ENCODE measurements at regions not wholly inside any gene's neighbourhood (a gene's known extent, or its start where the extent isn't known, plus 50 kb on each side); places are given as distances from the start of the nearest gene placed in this dataset.

DNA sequence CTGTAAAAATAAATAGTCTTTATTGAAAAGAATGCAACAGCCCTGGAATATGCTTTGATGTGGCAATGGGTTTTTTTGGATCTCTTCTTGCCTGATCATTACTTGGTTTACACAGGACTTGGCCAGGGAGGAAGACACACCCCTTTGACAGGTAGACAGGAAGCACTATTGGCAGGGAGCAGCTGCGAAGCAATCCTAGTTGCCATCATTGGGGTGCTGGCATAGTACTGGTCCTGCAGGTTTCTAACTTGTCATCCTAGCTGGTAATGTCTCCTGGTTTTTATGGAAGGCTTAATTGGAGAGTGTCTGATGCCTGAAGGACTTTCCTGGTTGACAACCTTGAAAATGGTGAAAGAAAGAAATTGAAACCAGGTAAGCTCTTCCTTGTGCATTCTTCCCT, 71.2 kb upstream of the CCN6 start:
- H3K9me3 ChIP-seq (ENCODE audit: low read length), result no peaks in the 10 kb centered on the region
- no peaks in the 10 kb centered on the region for H3K27me3 ChIP-seq (ENCODE audit: insufficient read depth, low read depth, low read length)
- H3K79me2 ChIP-seq (replicated peaks; ENCODE audit: insufficient read depth, low read length), result no peaks in the 10 kb centered on the region
- H3K9me2 ChIP-seq (ENCODE audit: insufficient read depth, low read length), result no peaks in the 10 kb centered on the region
- H3F3A ChIP-seq (ENCODE audit: insufficient read depth, low read length, poor library complexity, severe bottlenecking), result no peaks in the 10 kb centered on the region
- no peak overlapping the region for H3K4me2 ChIP-seq (ENCODE audit: low read length)
- no peak overlapping the region for H3K9ac ChIP-seq (ENCODE audit: low read length)
- no peaks in the 10 kb centered on the region for H3K36me3 ChIP-seq (ENCODE audit: insufficient read depth, low read length)
- no peak for TF ChIP-seq POLR2AphosphoS5 (IDR thresholded peaks at IDR 0.05)
- H2AFZ ChIP-seq (ENCODE audit: low read depth, low read length), result no peak overlapping the region
- no peaks in the 10 kb centered on the region for H4K20me1 ChIP-seq (ENCODE audit: insufficient read depth)
- no peak overlapping the region for H3K4me3 ChIP-seq (ENCODE audit: low read length)
- H3K27ac ChIP-seq (ENCODE audit: low read length), result no peak overlapping the region

DNA sequence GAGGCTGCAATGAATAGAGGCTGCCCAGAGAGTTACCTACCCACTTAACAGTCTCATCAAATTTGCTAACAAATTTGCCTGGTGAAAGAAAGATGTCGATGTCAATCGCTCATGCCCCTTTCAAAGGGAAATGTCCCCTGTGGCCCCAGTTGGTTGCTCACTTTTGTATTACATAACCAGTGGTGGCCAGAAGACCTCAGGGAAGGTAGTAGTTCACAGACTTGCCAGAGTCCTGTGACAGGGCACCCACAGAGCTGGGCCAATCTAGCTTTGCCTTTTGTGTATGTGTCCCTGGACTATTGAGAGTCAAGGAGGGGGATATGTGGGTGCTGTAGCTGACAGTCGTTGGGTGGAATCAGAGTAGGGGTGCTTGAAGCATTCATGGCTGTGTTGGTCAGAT, 70.7 kb upstream of the CCN6 start:
- Histone ChIP-seq H3K79me2 (replicated peaks; ENCODE audit: insufficient read depth, low read length) (no peaks in the 10 kb centered on the region), H3K36me3 (ENCODE audit: insufficient read depth, low read length) (no peaks in the 10 kb centered on the region), H3K9me3 (ENCODE audit: low read length) (no peaks in the 10 kb centered on the region), H3K27me3 (ENCODE audit: insufficient read depth, low read depth, low read length) (no peaks in the 10 kb centered on the region), H3F3A (ENCODE audit: insufficient read depth, low read length, poor library complexity, severe bottlenecking) (no peaks in the 10 kb centered on the region), H3K27ac (ENCODE audit: low read length) (no peak overlapping the region), H3K9ac (ENCODE audit: low read length) (no peak overlapping the region), H3K4me3 (ENCODE audit: low read length) (no peak overlapping the region), H2AFZ (ENCODE audit: low read depth, low read length) (no peak overlapping the region), H3K9me2 (ENCODE audit: insufficient read depth, low read length) (no peaks in the 10 kb centered on the region), H3K4me2 (ENCODE audit: low read length) (no peak overlapping the region), H4K20me1 (ENCODE audit: insufficient read depth) (no peaks in the 10 kb centered on the region)
- no peak for TF ChIP-seq EZH2 (IDR thresholded peaks at IDR 0.05; ENCODE audit: borderline replicate concordance, insufficient read depth, low read length, poor library complexity, severe bottlenecking)
- TF ChIP-seq POLR2AphosphoS5 (IDR thresholded peaks at IDR 0.05), result no peak
- TF ChIP-seq MXI1 (conservative IDR thresholded peaks at IDR 0.05; ENCODE audit: poor library complexity, severe bottlenecking), result no peak
- TF ChIP-seq, protein P1, sequence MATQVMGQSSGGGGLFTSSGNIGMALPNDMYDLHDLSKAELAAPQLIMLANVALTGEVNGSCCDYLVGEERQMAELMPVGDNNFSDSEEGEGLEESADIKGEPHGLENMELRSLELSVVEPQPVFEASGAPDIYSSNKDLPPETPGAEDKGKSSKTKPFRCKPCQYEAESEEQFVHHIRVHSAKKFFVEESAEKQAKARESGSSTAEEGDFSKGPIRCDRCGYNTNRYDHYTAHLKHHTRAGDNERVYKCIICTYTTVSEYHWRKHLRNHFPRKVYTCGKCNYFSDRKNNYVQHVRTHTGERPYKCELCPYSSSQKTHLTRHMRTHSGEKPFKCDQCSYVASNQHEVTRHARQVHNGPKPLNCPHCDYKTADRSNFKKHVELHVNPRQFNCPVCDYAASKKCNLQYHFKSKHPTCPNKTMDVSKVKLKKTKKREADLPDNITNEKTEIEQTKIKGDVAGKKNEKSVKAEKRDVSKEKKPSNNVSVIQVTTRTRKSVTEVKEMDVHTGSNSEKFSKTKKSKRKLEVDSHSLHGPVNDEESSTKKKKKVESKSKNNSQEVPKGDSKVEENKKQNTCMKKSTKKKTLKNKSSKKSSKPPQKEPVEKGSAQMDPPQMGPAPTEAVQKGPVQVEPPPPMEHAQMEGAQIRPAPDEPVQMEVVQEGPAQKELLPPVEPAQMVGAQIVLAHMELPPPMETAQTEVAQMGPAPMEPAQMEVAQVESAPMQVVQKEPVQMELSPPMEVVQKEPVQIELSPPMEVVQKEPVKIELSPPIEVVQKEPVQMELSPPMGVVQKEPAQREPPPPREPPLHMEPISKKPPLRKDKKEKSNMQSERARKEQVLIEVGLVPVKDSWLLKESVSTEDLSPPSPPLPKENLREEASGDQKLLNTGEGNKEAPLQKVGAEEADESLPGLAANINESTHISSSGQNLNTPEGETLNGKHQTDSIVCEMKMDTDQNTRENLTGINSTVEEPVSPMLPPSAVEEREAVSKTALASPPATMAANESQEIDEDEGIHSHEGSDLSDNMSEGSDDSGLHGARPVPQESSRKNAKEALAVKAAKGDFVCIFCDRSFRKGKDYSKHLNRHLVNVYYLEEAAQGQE (IDR thresholded peaks at IDR 0.05; ENCODE audit: borderline replicate concordance), result no peak
- no peak for TF ChIP-seq RAD21 (conservative IDR thresholded peaks at IDR 0.05)
- TF ChIP-seq TAF1 (IDR thresholded peaks at IDR 0.05; ENCODE audit: low read depth), result no peak
- TF ChIP-seq, protein P2, sequence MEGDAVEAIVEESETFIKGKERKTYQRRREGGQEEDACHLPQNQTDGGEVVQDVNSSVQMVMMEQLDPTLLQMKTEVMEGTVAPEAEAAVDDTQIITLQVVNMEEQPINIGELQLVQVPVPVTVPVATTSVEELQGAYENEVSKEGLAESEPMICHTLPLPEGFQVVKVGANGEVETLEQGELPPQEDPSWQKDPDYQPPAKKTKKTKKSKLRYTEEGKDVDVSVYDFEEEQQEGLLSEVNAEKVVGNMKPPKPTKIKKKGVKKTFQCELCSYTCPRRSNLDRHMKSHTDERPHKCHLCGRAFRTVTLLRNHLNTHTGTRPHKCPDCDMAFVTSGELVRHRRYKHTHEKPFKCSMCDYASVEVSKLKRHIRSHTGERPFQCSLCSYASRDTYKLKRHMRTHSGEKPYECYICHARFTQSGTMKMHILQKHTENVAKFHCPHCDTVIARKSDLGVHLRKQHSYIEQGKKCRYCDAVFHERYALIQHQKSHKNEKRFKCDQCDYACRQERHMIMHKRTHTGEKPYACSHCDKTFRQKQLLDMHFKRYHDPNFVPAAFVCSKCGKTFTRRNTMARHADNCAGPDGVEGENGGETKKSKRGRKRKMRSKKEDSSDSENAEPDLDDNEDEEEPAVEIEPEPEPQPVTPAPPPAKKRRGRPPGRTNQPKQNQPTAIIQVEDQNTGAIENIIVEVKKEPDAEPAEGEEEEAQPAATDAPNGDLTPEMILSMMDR (IDR thresholded peaks at IDR 0.05; ENCODE audit: poor library complexity, severe bottlenecking), result no peak

DNA sequence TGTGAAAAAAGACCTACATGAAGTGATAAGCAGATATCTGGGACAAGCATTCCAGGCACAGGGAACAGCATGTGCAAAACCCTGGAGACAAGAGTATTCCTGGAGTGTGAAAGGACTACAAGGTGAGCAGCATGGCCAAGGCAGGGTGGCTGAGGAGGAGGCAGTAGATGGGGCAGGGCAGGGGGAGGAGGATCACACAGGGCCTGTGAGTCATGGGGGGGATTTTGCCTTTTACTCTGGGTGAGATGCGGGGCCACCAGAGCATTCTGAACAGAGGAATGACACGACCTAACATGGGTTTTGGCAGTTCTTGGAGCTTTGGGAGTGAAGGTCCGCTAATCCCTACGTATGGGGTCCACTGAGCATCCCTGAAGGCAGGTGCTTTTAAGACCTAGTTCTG, 69.8 kb upstream of the CCN6 start:
- H3K4me2 ChIP-seq (ENCODE audit: low read length), result no peak overlapping the region

More for the DNA sequence above, 69.8 kb upstream of the CCN6 start:
- no peaks in the 10 kb centered on the region for H3K9me2 ChIP-seq (ENCODE audit: insufficient read depth, low read length)
- H3K27ac ChIP-seq (ENCODE audit: low read length), result peak overlapping the region; percentile 49
- no peak overlapping the region for H3K9ac ChIP-seq (ENCODE audit: low read length)
- TF ChIP-seq, protein P1 (IDR thresholded peaks at IDR 0.05; ENCODE audit: borderline replicate concordance), result no peak
- TF ChIP-seq, protein P2 (IDR thresholded peaks at IDR 0.05; ENCODE audit: poor library complexity, severe bottlenecking), result no peak
- no peak for TF ChIP-seq MXI1 (conservative IDR thresholded peaks at IDR 0.05; ENCODE audit: poor library complexity, severe bottlenecking)
- no peak for TF ChIP-seq EP300 (conservative IDR thresholded peaks at IDR 0.05; ENCODE audit: poor library complexity, severe bottlenecking)
- no peak for TF ChIP-seq POLR2AphosphoS5 (IDR thresholded peaks at IDR 0.05)
- TF ChIP-seq EZH2 (IDR thresholded peaks at IDR 0.05; ENCODE audit: borderline replicate concordance, insufficient read depth, low read length, poor library complexity, severe bottlenecking), result no peak
- no peaks in the 10 kb centered on the region for H3F3A ChIP-seq (ENCODE audit: insufficient read depth, low read length, poor library complexity, severe bottlenecking)
- no peak overlapping the region for H2AFZ ChIP-seq (ENCODE audit: low read depth, low read length)
- H4K20me1 ChIP-seq (ENCODE audit: insufficient read depth), result no peaks in the 10 kb centered on the region
- H3K36me3 ChIP-seq (ENCODE audit: insufficient read depth, low read length), result no peaks in the 10 kb centered on the region
- H3K9me3 ChIP-seq (ENCODE audit: low read length), result no peaks in the 10 kb centered on the region
- H3K4me3 ChIP-seq (ENCODE audit: low read length), result no peak overlapping the region
- no peaks in the 10 kb centered on the region for H3K27me3 ChIP-seq (ENCODE audit: insufficient read depth, low read depth, low read length)
- no peaks in the 10 kb centered on the region for H3K79me2 ChIP-seq (replicated peaks; ENCODE audit: insufficient read depth, low read length)
